ENCODE measurements at regions not wholly inside any gene's neighbourhood (a gene's known extent, or its start where the extent isn't known, plus 50 kb on each side); places are given as distances from the start of the nearest gene placed in this dataset.

DNA sequence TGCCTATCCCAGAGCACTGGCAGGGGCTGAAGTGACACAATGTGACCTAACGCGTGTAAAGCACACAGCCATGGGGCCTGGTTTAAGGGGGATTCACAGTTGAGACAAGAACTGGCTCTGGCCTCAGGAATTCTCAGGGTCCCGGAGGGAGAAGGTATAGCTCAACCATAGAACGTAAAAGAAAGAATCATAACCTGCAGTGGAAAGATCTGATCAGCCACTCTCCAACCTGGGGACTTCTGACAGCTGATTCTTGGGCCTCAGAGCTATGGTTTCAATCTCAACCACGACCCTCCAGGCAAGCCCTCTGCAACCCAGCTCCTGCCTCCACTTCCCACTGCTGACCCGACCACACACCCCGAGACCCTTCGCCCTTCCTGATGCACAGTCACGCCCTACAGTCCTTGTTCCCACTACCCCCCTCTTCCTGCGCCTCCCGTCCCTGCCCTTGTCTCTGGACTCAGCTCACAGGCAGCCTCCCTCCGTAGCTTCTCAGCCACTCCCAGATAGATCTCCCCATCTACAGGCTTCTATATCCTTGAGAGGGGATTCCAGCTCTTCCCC, 245.2 kb downstream of the BUB3 start:
- TF ChIP-seq PRMT5 (CRISPR knock-in tag; IDR thresholded peaks at IDR 0.05), result no peak
- Histone ChIP-seq H3K27ac (ENCODE audit: extremely low read depth, low read depth, low read length) (no peak overlapping the region), H3K9ac (ENCODE audit: insufficient read depth in 1 of 2, low read depth in 2 of 2, low read length in 2 of 2) (no peak overlapping the region), H4K20me1 (replicated peaks; ENCODE audit: control insufficient read depth, insufficient read depth, low read length) (no peaks in the 10 kb centered on the region), H3K4me1 (replicated peaks in 1 of 2; ENCODE audit: control insufficient read depth in 2 of 2, insufficient read depth in 2 of 2, low read length in 2 of 2) (no peaks in the 10 kb centered on the region; a peak in 1 of 5 replicates), H3K9me3 (replicated peaks; ENCODE audit: control insufficient read depth, insufficient read depth, low read depth, low read length) (no peaks in the 10 kb centered on the region), H3K79me2 (ENCODE audit: control insufficient read depth, insufficient read depth, low read length) (no peaks in the 10 kb centered on the region), H3K4me3 (no peak overlapping the region), H3K27me3 (ENCODE audit: control insufficient read depth in 2 of 2, insufficient read depth in 2 of 2, low read length in 2 of 2) (no peaks in the 10 kb centered on the region), H3K9me1 (ENCODE audit: control insufficient read depth, insufficient read depth, low read length) (no peaks in the 10 kb centered on the region), H3K4me2 (ENCODE audit: insufficient read depth, low read length) (no peak overlapping the region), H3K36me3 (ENCODE audit: control insufficient read depth, insufficient read depth, low read length) (no peaks in the 10 kb centered on the region), H2AFZ (ENCODE audit: low read depth, low read length) (no peak overlapping the region)
- DNase-seq (ENCODE audit: extremely low read depth in 1 of 4, low spot score in 3 of 4), result no peak
- FAIRE-seq, result no peak
- intact Hi-C loops (cut with micrococcal nuclease), result no loop called here
- no peak for ATAC-seq
- WGBS (ENCODE audit: insufficient coverage, low coverage, missing lambda C conversion rate), result 0% methylated on average over 9 of the region's 12 CpGs
- in situ Hi-C loops (cut with MboI), result no loop called here
- no TSS peak for BruUV-seq (replicated peaks)
- ChIA-PET POLR2A (interaction anchor here (0.5 to 0.7 kb wide), 2 partner anchors 34 to 98 kb away, joined by 3 read pairs; no protein-coding TSS in a partner anchor), CTCF (ENCODE audit: low intra/inter-chr PET ratio) (no interaction called here)

DNA sequence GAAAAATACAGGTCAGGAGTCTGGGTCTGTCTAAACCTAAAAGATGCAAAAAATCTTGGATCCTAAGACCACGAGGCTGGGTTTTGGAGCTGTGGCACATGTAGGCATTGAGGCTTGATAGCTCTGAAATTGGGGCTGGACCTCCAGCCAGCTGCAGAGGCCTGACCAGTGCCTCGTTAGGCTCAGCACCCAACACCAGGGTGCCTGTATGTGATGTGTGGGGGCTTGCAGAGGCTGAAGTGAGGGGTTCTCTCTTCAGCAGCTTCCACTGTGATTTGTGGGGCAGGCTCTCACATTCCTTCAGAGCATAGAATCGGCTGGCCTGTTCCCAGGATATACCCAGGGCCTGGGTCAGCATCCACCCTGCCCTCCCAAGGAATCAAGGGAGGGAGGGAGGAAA, 247.8 kb downstream of the BUB3 start:
- no peak for DNase-seq (ENCODE audit: extremely low read depth in 1 of 4, low spot score in 3 of 4)
- Histone ChIP-seq H3K9me3 (replicated peaks; ENCODE audit: control insufficient read depth, insufficient read depth, low read depth, low read length) (no peaks in the 10 kb centered on the region), H3K36me3 (ENCODE audit: control insufficient read depth, insufficient read depth, low read length) (no peaks in the 10 kb centered on the region), H3K4me1 (replicated peaks in 1 of 2; ENCODE audit: control insufficient read depth in 2 of 2, insufficient read depth in 2 of 2, low read length in 2 of 2) (no peaks in the 10 kb centered on the region; a peak in 1 of 5 replicates), H4K20me1 (replicated peaks; ENCODE audit: control insufficient read depth, insufficient read depth, low read length) (no peaks in the 10 kb centered on the region), H3K9ac (ENCODE audit: insufficient read depth in 1 of 2, low read depth in 2 of 2, low read length in 2 of 2) (no peak overlapping the region), H3K4me3 (no peak overlapping the region), H3K27ac (ENCODE audit: extremely low read depth, low read depth, low read length) (no peak overlapping the region), H3K9me1 (ENCODE audit: control insufficient read depth, insufficient read depth, low read length) (no peaks in the 10 kb centered on the region), H3K4me2 (ENCODE audit: insufficient read depth, low read length) (no peak overlapping the region), H2AFZ (ENCODE audit: low read depth, low read length) (no peak overlapping the region), H3K79me2 (ENCODE audit: control insufficient read depth, insufficient read depth, low read length) (no peaks in the 10 kb centered on the region), H3K27me3 (ENCODE audit: control insufficient read depth in 2 of 2, insufficient read depth in 2 of 2, low read length in 2 of 2) (no peaks in the 10 kb centered on the region)
- intact Hi-C loops (cut with micrococcal nuclease) (no loop called here), in situ Hi-C loops (cut with MboI) (no loop called here)
- no peak for TF ChIP-seq BHLHE40 (IDR thresholded peaks at IDR 0.05; ENCODE audit: low read length)
- TF ChIP-seq NFRKB (IDR thresholded peaks at IDR 0.05; ENCODE audit: low read depth), result no peak
- TF ChIP-seq PPARD (CRISPR knock-in tag; IDR thresholded peaks at IDR 0.05), result no peak
- no TSS peak for BruUV-seq (replicated peaks)
- ATAC-seq, result no peak
- FAIRE-seq, result no peak
- 0% methylated on average over 3 of the region's 3 CpGs for WGBS (ENCODE audit: insufficient coverage, low coverage, missing lambda C conversion rate)
- ChIA-PET POLR2A (no interaction called here), CTCF (ENCODE audit: low intra/inter-chr PET ratio) (no interaction called here)
